PC-3 (cell line): ENCODE measurements at regions not wholly inside any gene's neighbourhood (a gene's known extent, or its start where the extent isn't known, plus 50 kb on each side); places are given as distances from the start of the nearest gene placed in this dataset.

Experiments used
- CTCF ChIP-seq: fragments of 300-600 bp; sonication (generic); conservative IDR thresholded peaks from 2 replicates; pipeline ENCODE4 v1.5.1; 2017; ENCODE audit warnings: antibody characterized with exemption, low read depth, mild to moderate bottlenecking, low read length
- EZH2 ChIP-seq: fragments of 300-600 bp; sonication (generic); IDR thresholded peaks from one replicate; pipeline ENCODE4 v1.6.1; 2017; ENCODE audit warnings: antibody characterized with exemption, mild to moderate bottlenecking, low read length; ENCODE audit not compliant: unreplicated experiment
- EZH2phosphoT487 ChIP-seq: fragments of 300-600 bp; sonication (generic); IDR thresholded peaks from 2 replicates; pipeline ENCODE4 v1.6.1; 2018; ENCODE audit warnings: mild to moderate bottlenecking, antibody characterized with exemption, low read length, borderline replicate concordance

- TF ChIP-seq CTCF (no peak), EZH2 (no peak), EZH2phosphoT487 (no peak)
Observed at GRCh38 chr5:113808956-113809355, 295.5 kb downstream of the YTHDC2 start.
